Central memory CD8-positive, alpha-beta T cell (primary cell): ENCODE measurements at regions not wholly inside any gene's neighbourhood (a gene's known extent, or its start where the extent isn't known, plus 50 kb on each side); places are given as distances from the start of the nearest gene placed in this dataset.
"Not testable (repeated sequence)": the region's sequence is repeated elsewhere in the genome, so short reads cannot be mapped to it uniquely, and the experiment has no call there.

Source experiments
- ATAC-seq: fragments of 150-1000 bp; cut with Tn5 transposase; replicated peaks from 2 replicates; pipeline ENCODE4 v1.10.0; 2022; ENCODE audit warnings: mild to moderate bottlenecking, moderate FRiP score, moderate number of reproducible peaks; ENCODE audit not compliant: poor library complexity, severe bottlenecking; ENCODE audit errors: extremely low read depth
- DNase-seq, 2 donors: peaks; one replicate each; pipeline ENCODE4 v3.0.0; 2021; ENCODE audit warnings: low spot score in 2 of 2
- H3K27ac Mint-ChIP-seq: one replicate; pipeline ENCODE4 v1.8.0; 2022; ENCODE audit warnings: low read depth, mild to moderate bottlenecking, moderate library complexity, mixed read lengths
- H3K27me3 Mint-ChIP-seq: one replicate; pipeline ENCODE4 v1.8.0; 2022; ENCODE audit warnings: mixed read lengths
- H3K36me3 Mint-ChIP-seq: one replicate; pipeline ENCODE4 v1.8.0; 2022; ENCODE audit warnings: mild to moderate bottlenecking, moderate library complexity, mixed read lengths; ENCODE audit not compliant: insufficient read depth
- H3K4me1 Mint-ChIP-seq: one replicate; pipeline ENCODE4 v1.8.0; 2022; ENCODE audit warnings: mixed read lengths
- H3K4me3 Mint-ChIP-seq: one replicate; pipeline ENCODE4 v1.8.0; 2022; ENCODE audit warnings: mild to moderate bottlenecking, moderate library complexity, mixed read lengths
- H3K9me3 Mint-ChIP-seq: one replicate; pipeline ENCODE4 v1.8.0; 2022; ENCODE audit warnings: mixed read lengths

GRCh38 chr2:201568217-201568820 lies 75.0 kb downstream of the TMEM237 start:
- H3K36me3 Mint-ChIP-seq = no peaks in the 10 kb centered on the region
- no peak for ATAC-seq

GRCh38 chr2:201559067-201559710 lies 84.1 kb downstream of the TMEM237 start:
- no peaks in the 10 kb centered on the region for H3K36me3 Mint-ChIP-seq
- ATAC-seq = no peak
- no peaks in the 10 kb centered on the region for H3K9me3 Mint-ChIP-seq
- H3K27ac Mint-ChIP-seq = no peak overlapping the region
- no peaks in the 10 kb centered on the region for H3K4me1 Mint-ChIP-seq
- H3K27me3 Mint-ChIP-seq = peaks cover 8% of the 10 kb centered on the region
- H3K4me3 Mint-ChIP-seq = no peak overlapping the region
- DNase-seq = no peak

More at GRCh38 chr2:201568217-201568820, 75.0 kb downstream of the TMEM237 start:
- Mint-ChIP-seq H3K27me3 (no peaks in the 10 kb centered on the region), H3K4me3 (no peak overlapping the region), H3K9me3 (no peaks in the 10 kb centered on the region), H3K4me1 (no peaks in the 10 kb centered on the region), H3K27ac (no peak overlapping the region)
- DNase-seq = no peak

- Mint-ChIP-seq H3K27ac (no peak overlapping the region), H3K9me3 (no peaks in the 10 kb centered on the region), H3K36me3 (no peaks in the 10 kb centered on the region), H3K27me3 (peaks cover 8% of the 10 kb centered on the region), H3K4me3 (no peak overlapping the region), H3K4me1 (no peaks in the 10 kb centered on the region)
- DNase-seq (no peak), ATAC-seq (no peak)
Observed at GRCh38 chr2:201558665-201559064, 84.6 kb downstream of the TMEM237 start.

GRCh38 chr2:201558232-201558631 lies 85.1 kb downstream of the TMEM237 start:
- H3K36me3 Mint-ChIP-seq = no peaks in the 10 kb centered on the region
- no peaks in the 10 kb centered on the region for H3K4me1 Mint-ChIP-seq
- peaks cover 8% of the 10 kb centered on the region for H3K27me3 Mint-ChIP-seq
- H3K27ac Mint-ChIP-seq = no peak overlapping the region
- no peak for DNase-seq
- H3K9me3 Mint-ChIP-seq = no peaks in the 10 kb centered on the region
- no peak for ATAC-seq
- H3K4me3 Mint-ChIP-seq = no peak overlapping the region

- ATAC-seq (no peak), DNase-seq (no peak)
- no peaks in the 10 kb centered on the region for H3K9me3 Mint-ChIP-seq
- no peaks in the 10 kb centered on the region for H3K4me1 Mint-ChIP-seq
- no peak overlapping the region for H3K4me3 Mint-ChIP-seq
- H3K27ac Mint-ChIP-seq = no peak overlapping the region
- no peaks in the 10 kb centered on the region for H3K27me3 Mint-ChIP-seq
- H3K36me3 Mint-ChIP-seq = no peaks in the 10 kb centered on the region
Observed at GRCh38 chr2:201551901-201552300, 91.4 kb downstream of the TMEM237 start.

GRCh38 chr2:201546576-201546975 lies 95.0 kb downstream of the STRADB start:
- no peaks in the 10 kb centered on the region for H3K36me3 Mint-ChIP-seq
- no peak overlapping the region for H3K27ac Mint-ChIP-seq
- H3K27me3 Mint-ChIP-seq = no peaks in the 10 kb centered on the region

GRCh38 chr2:201542291-201542690 lies 90.8 kb downstream of the STRADB start:
- H3K4me3 Mint-ChIP-seq = no peak overlapping the region
- no peaks in the 10 kb centered on the region for H3K9me3 Mint-ChIP-seq
- ATAC-seq (no peak), DNase-seq (no peak)
- no peaks in the 10 kb centered on the region for H3K27me3 Mint-ChIP-seq
- no peaks in the 10 kb centered on the region for H3K36me3 Mint-ChIP-seq
- H3K4me1 Mint-ChIP-seq = no peaks in the 10 kb centered on the region
- no peak overlapping the region for H3K27ac Mint-ChIP-seq

More at GRCh38 chr2:201546576-201546975, 95.0 kb downstream of the STRADB start:
- no peak for ATAC-seq
- no peaks in the 10 kb centered on the region for H3K4me1 Mint-ChIP-seq
- no peaks in the 10 kb centered on the region for H3K9me3 Mint-ChIP-seq
- no peak overlapping the region for H3K4me3 Mint-ChIP-seq
- DNase-seq = no peak

- not testable (repeated sequence) for H3K36me3 Mint-ChIP-seq, H3K4me3 Mint-ChIP-seq, H3K4me1 Mint-ChIP-seq, H3K27ac Mint-ChIP-seq, H3K9me3 Mint-ChIP-seq, H3K27me3 Mint-ChIP-seq, DNase-seq, ATAC-seq
Observed at GRCh38 chr2:201539271-201539670, 87.7 kb downstream of the STRADB start.

GRCh38 chr2:201538025-201538424 lies 86.5 kb downstream of the STRADB start:
- H3K27me3 Mint-ChIP-seq = no peaks in the 10 kb centered on the region
- H3K27ac Mint-ChIP-seq = no peak overlapping the region
- no peak overlapping the region for H3K4me3 Mint-ChIP-seq
- ATAC-seq (no peak), DNase-seq (no peak)
- no peaks in the 10 kb centered on the region for H3K4me1 Mint-ChIP-seq
- no peaks in the 10 kb centered on the region for H3K36me3 Mint-ChIP-seq
- H3K9me3 Mint-ChIP-seq = no peaks in the 10 kb centered on the region

- H3K4me1 Mint-ChIP-seq = peaks cover 2% of the 10 kb centered on the region
- H3K27me3 Mint-ChIP-seq = no peaks in the 10 kb centered on the region
- no peak overlapping the region for H3K27ac Mint-ChIP-seq
- no peak for ATAC-seq
- no peaks in the 10 kb centered on the region for H3K36me3 Mint-ChIP-seq
- no peak for DNase-seq
- no peak overlapping the region for H3K4me3 Mint-ChIP-seq
- no peaks in the 10 kb centered on the region for H3K9me3 Mint-ChIP-seq
Observed at GRCh38 chr2:201536754-201537153, 85.2 kb downstream of the STRADB start.

- H3K4me1 Mint-ChIP-seq = peaks cover 6% of the 10 kb centered on the region
- ATAC-seq = no peak
- no peak for DNase-seq
- H3K27ac Mint-ChIP-seq = no peak overlapping the region
- no peak overlapping the region for H3K4me3 Mint-ChIP-seq
- H3K27me3 Mint-ChIP-seq = no peaks in the 10 kb centered on the region
- no peaks in the 10 kb centered on the region for H3K9me3 Mint-ChIP-seq
- H3K36me3 Mint-ChIP-seq = no peaks in the 10 kb centered on the region
Observed at GRCh38 chr2:201536046-201536445, 84.5 kb downstream of the STRADB start.

GRCh38 chr2:201532686-201533304 lies 81.3 kb downstream of the STRADB start:
- ATAC-seq = peak; percentile 28
- H3K9me3 Mint-ChIP-seq = peaks cover 11% of the 10 kb centered on the region
- H3K4me1 Mint-ChIP-seq = peaks cover 6% of the 10 kb centered on the region
- H3K36me3 Mint-ChIP-seq = peaks cover 2% of the 10 kb centered on the region
- H3K4me3 Mint-ChIP-seq = no peak overlapping the region
- no peak for DNase-seq
- H3K27me3 Mint-ChIP-seq = no peaks in the 10 kb centered on the region
- no peak overlapping the region for H3K27ac Mint-ChIP-seq
